ENCODE measurements at regions not wholly inside any gene's neighbourhood (a gene's known extent, or its start where the extent isn't known, plus 50 kb on each side); places are given as distances from the start of the nearest gene placed in this dataset.

DNA sequence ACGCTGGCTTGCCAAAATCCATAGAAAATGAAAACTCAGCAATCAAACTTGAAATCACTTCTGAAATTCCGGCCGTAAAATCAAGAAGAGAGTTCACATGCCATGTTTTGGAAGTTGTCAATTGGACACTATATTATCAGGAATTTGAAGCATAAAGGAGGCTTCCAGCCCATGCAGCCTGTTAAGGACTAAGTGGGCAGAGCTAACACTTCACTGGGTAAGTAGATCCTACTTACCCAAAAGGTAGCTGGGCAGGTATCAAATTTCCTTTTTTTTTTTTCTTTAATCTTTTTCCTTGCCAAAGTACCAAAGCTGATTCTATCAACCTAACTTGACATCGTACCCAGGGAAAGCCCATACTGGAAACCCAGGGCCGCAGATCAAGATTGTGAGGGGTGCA, 71.5 kb upstream of the ARHGAP5 start:
- TF ChIP-seq, protein P1, sequence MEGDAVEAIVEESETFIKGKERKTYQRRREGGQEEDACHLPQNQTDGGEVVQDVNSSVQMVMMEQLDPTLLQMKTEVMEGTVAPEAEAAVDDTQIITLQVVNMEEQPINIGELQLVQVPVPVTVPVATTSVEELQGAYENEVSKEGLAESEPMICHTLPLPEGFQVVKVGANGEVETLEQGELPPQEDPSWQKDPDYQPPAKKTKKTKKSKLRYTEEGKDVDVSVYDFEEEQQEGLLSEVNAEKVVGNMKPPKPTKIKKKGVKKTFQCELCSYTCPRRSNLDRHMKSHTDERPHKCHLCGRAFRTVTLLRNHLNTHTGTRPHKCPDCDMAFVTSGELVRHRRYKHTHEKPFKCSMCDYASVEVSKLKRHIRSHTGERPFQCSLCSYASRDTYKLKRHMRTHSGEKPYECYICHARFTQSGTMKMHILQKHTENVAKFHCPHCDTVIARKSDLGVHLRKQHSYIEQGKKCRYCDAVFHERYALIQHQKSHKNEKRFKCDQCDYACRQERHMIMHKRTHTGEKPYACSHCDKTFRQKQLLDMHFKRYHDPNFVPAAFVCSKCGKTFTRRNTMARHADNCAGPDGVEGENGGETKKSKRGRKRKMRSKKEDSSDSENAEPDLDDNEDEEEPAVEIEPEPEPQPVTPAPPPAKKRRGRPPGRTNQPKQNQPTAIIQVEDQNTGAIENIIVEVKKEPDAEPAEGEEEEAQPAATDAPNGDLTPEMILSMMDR (IDR thresholded peaks at IDR 0.05), result no peak
- no peak for TF ChIP-seq POLR2A (IDR thresholded peaks at IDR 0.05)
